ENCODE measurements at regions not wholly inside any gene's neighbourhood (a gene's known extent, or its start where the extent isn't known, plus 50 kb on each side); places are given as distances from the start of the nearest gene placed in this dataset.

GRCh38 chr12:58241099-58241498 lies 299.7 kb downstream of the ATP23 start:
- TF ChIP-seq CTCF (IDR thresholded peaks at IDR 0.05) (no peak), EP300 (IDR thresholded peaks at IDR 0.05) (no peak), POLR2A (IDR thresholded peaks at IDR 0.05) (no peak), POLR2AphosphoS5 (IDR thresholded peaks at IDR 0.05) (no peak)

All from gastroesophageal sphincter (tissue), 3 donors.